HG03039 (cell line): ENCODE measurements at regions not wholly inside any gene's neighbourhood (a gene's known extent, or its start where the extent isn't known, plus 50 kb on each side); places are given as distances from the start of the nearest gene placed in this dataset.
"Not testable (repeated sequence)": the region's sequence is repeated elsewhere in the genome, so short reads cannot be mapped to it uniquely, and the experiment has no call there.

Experiments
- ATAC-seq: cut with Tn5 transposase; IDR thresholded peaks from one replicate; pipeline ENCODE4 v1.9.1; 2021; ENCODE audit warnings: mild to moderate bottlenecking, moderate library complexity; ENCODE audit not compliant: unreplicated experiment

DNA sequence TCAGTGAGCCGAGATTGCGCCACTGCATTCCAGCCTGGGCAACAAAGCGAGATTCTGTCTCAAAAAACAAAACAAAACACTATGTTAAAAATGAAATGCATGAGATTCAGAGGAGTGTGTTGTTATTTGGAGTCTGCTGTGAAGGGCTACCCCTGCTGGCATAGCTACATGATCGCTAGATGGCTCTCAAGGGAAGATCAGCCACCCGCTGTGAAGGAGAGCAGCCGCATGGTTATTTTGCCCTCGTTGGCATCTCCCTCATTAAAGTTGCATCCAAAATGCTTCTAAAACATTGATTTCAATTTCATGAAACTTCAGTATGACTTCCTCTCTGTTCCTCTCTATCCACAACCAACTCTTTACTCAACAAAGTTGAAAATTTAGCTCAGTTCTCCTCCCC is 54.8 kb upstream of the NDUFV2 start:
- ATAC-seq: no peak

DNA sequence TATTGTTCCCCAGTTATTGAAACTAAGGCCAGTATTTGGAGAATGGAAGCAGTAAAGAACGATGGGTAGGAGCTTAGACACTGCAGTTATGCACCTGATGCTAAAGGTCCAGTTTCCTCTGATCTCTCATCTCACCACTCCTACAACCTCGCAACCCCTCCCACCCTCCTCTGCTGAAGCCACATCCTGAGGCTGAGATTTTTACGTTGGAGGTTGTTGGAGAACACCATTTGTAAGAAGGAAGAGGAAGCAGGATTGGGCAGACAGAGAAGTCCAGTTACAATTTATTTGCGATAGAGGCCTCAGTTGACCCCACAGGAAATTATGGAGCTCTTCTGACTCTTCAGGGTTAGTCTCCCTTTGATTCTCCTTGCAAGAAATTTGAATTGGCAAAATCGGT is 54.3 kb upstream of the NDUFV2 start:
- ATAC-seq: no peak

- no peak for ATAC-seq
These were observed 53.5 kb upstream of the NDUFV2 start for GRCh38 chr18:9048808-9049494.

- ATAC-seq: no peak
These were observed 53.0 kb upstream of the NDUFV2 start for GRCh38 chr18:9049495-9049809.

DNA sequence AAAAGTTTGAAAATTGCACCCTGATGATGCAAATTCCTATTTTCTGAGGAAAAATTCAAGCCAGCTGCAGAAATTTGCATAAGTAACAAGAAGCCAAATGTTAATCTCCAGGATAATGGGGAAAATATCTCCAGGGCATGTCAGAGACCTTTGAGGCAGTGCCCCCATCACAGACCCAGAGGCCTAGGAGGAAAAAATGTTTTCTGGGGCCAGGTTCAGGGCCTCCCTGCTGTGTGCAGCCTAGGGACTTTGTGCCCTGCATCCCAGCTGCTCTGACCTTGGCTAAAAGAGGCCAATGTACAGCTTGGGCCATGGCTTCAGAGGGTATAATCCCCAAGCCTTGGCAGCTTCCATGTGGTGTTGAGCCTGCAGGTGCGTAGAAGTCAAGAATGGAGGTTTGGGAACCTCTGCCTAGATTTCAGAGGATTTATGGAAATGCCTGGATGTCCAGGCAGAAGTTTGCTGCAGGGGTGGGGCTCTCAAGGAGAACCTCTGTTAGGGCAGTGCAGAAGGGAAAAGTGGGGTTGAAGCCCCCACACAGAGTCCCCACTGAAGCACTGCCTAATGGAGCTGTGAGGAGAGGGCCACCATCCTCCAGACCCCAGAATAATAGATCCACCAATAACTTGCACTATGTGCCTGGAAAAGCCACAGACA is 51.7 kb upstream of the NDUFV2 start:
- ATAC-seq: not testable (repeated sequence)
